HEK293T (cell line): ENCODE measurements at regions not wholly inside any gene's neighbourhood (a gene's known extent, or its start where the extent isn't known, plus 50 kb on each side); places are given as distances from the start of the nearest gene placed in this dataset.

ENCODE experiments used
- CTCF ChIA-PET: fragments of 350-600 bp; formaldehyde crosslinking; extraction: SDS; loops from one replicate; lab custom pipeline; 2021; ENCODE audit warnings: antibody characterized with exemption, inconsistent platforms; lab: Yijun Ruan, JAX
- POLR2A ChIA-PET: fragments of 350-600 bp; formaldehyde crosslinking; extraction: SDS; loops from one replicate; lab custom pipeline; 2020; ENCODE audit warnings: antibody characterized with exemption, inconsistent platforms; lab: Yijun Ruan, JAX
- DNase-seq: peaks from one replicate; pipeline ENCODE4 v3.0.0; 2012; ENCODE audit warnings: mixed read lengths; ENCODE audit errors: extremely low spot score
- ARNT ChIP-seq: fragments of 450-650 bp; IDR thresholded peaks from 2 replicates; pipeline ENCODE4 v1.6.1; 2017; ENCODE audit warnings: mild to moderate bottlenecking
- BHLHE40 ChIP-seq: fragments of 450-650 bp; IDR thresholded peaks from 2 replicates; pipeline ENCODE4 v1.6.1; 2016; ENCODE audit warnings: mild to moderate bottlenecking, moderate library complexity, borderline replicate concordance
- CTBP1 ChIP-seq: fragments of 450-650 bp; IDR thresholded peaks from 2 replicates; pipeline ENCODE4 v1.6.1; 2016; ENCODE audit warnings: borderline replicate concordance
- ELF4 ChIP-seq: fragments of 450-650 bp; IDR thresholded peaks from 2 replicates; pipeline ENCODE4 v1.6.1; 2017; ENCODE audit warnings: antibody characterized with exemption
- FOXA1 ChIP-seq: fragments of 450-650 bp; IDR thresholded peaks from 2 replicates; pipeline ENCODE4 v1.6.1; 2016; ENCODE audit warnings: mild to moderate bottlenecking
- FOXK2 ChIP-seq: fragments of 450-650 bp; IDR thresholded peaks from 2 replicates; pipeline ENCODE4 v1.6.1; 2016; ENCODE audit warnings: mild to moderate bottlenecking
- FOXM1 ChIP-seq: fragments of 450-650 bp; IDR thresholded peaks from 2 replicates; pipeline ENCODE4 v1.6.1; 2017; ENCODE audit warnings: mild to moderate bottlenecking, borderline replicate concordance
- HDGF ChIP-seq: fragments of 450-650 bp; IDR thresholded peaks from 2 replicates; pipeline ENCODE4 v1.6.1; 2017; ENCODE audit warnings: antibody characterized with exemption, borderline replicate concordance
- L3MBTL2 ChIP-seq: fragments of 450-650 bp; conservative IDR thresholded peaks from 2 replicates; pipeline ENCODE4 v1.6.1; 2016; ENCODE audit warnings: mild to moderate bottlenecking
- LEF1 ChIP-seq: fragments of 450-650 bp; IDR thresholded peaks from 2 replicates; pipeline ENCODE4 v1.6.1; 2017; ENCODE audit warnings: mild to moderate bottlenecking, borderline replicate concordance
- NFRKB ChIP-seq: fragments of 450-650 bp; IDR thresholded peaks from 2 replicates; pipeline ENCODE4 v1.6.1; 2016; ENCODE audit warnings: mild to moderate bottlenecking, moderate library complexity
- SP1 ChIP-seq: fragments of 450-650 bp; IDR thresholded peaks from 2 replicates; pipeline ENCODE4 v1.6.1; 2017
- SUZ12 ChIP-seq: fragments of 450-650 bp; IDR thresholded peaks from 2 replicates; pipeline ENCODE4 v1.6.1; 2016; ENCODE audit warnings: mild to moderate bottlenecking
- TARDBP ChIP-seq: fragments of 450-650 bp; IDR thresholded peaks from 2 replicates; pipeline ENCODE4 v1.6.1; 2016
- ZNF384 ChIP-seq: fragments of 450-650 bp; IDR thresholded peaks from 2 replicates; pipeline ENCODE4 v1.6.1; 2016
- TF ChIP-seq, protein P1 (sequence below): fragments of 450-650 bp; IDR thresholded peaks from 2 replicates; pipeline ENCODE4 v1.6.1; 2016

DNA sequence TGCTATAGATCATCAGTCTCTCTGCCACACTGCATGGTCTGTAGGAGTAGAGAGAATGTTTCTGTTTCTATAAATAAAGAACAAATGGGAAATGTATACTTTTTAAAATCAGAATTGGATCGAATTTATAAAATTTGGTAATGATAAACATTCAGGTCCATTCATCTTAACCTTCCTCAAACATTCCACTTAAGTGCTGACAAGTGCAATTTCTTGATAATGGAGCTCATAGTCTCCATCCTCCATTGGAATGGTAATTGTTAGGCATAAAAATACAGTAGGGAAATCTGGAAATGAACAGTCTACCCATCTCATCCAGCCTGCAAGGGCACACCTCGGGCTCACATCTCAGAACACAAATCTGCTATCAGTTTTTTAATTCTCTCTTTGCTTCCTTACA, 122.6 kb upstream of the PACRGL start:
- ChIA-PET CTCF (no interaction called here), POLR2A (no interaction called here)
- DNase-seq, result no peak
- no peak for TF ChIP-seq L3MBTL2
- TF ChIP-seq CTBP1, result no peak

DNA sequence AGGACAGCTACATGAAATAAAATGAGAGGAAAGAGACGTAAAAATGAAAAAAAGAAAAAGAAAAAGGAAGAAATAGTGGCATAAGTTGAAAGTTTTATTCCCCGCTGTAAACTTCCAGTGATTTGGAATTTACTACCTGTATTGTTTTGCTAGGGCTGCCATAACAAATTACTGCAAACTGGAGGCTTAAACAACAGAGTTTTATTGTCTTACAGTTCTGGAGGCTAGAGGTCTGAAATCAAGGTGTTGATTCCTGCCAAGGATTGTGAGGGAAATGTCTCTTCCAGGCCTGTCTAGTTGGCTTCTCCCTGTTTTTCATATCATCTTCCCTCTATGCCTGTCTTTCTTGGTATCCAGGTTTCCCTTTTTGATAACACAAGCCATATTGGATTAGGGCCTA, 119.4 kb upstream of the PACRGL start:
- DNase-seq, result no peak
- ChIA-PET CTCF (no interaction called here), POLR2A (no interaction called here)
- TF ChIP-seq ZNF384 (no peak), HDGF (no peak), TARDBP (no peak), BHLHE40 (no peak), ELF4 (no peak), FOXK2 (no peak), FOXA1 (no peak), FOXM1 (no peak), LEF1 (no peak), ARNT (no peak)

DNA sequence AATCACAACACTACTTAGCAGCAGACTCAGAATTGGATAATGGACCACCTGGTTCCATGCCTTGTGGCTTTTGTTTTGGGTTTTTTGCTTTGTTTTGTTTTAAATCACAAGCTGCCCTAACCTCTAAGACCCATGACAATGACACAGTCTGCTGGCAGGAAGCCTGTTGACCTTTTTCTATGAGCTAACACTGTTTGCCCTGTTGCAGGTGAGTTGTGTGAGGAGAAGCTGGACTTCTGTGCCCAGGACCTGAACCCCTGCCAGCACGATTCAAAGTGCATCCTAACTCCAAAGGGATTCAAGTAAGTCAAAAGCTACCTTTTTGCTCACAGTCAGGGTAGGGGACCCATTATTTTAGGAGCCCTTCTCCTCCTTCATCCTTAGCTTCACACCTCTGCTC, 110.8 kb upstream of the PACRGL start:
- no peak for TF ChIP-seq HDGF
- TF ChIP-seq L3MBTL2, result no peak
- TF ChIP-seq ZNF384, result no peak
- POLR2A ChIA-PET, result no interaction called here
- CTCF ChIA-PET, result no interaction called here
- no peak for DNase-seq

DNA sequence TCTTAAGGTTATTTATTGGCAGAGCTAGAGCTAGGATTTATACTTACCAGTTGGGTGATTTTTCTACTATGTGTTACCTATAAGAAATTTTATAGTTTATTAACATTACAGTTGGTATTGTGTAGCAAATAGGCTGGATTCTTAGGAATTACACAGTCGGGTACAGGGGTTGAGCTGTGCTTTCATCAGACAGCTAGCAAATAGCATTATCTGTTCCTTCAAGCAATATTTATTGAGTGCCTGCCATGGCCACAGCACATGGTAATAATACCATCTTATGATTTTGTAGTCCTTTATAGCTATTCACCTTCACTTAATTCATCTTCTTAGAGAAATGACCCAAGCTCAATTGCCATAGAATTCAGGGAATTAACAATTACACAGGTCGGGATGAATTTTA, 109.4 kb upstream of the PACRGL start:
- ChIA-PET CTCF (no interaction called here), POLR2A (no interaction called here)
- DNase-seq, result no peak
- TF ChIP-seq ARNT (no peak), SP1 (no peak)

DNA sequence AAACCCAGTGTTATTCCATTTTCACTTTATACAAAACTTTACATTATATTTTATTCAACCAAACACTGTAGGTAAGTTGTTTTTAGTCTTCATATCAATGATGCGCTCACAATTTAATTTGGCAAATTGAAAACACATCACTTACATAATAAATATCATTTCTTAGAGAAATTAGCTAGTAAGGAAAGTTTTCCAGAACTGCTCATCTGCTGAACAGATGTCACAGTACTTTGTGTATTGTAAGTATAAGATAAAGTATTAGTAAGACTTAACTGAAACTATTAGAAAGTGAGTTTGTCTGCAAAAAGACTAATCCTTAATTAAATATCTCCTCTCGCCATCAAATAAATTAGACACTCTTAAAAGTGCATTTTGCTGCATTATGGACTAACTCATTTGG, 108.7 kb upstream of the PACRGL start:
- no peak for DNase-seq
- no peak for TF ChIP-seq CTBP1
- TF ChIP-seq, protein P1, sequence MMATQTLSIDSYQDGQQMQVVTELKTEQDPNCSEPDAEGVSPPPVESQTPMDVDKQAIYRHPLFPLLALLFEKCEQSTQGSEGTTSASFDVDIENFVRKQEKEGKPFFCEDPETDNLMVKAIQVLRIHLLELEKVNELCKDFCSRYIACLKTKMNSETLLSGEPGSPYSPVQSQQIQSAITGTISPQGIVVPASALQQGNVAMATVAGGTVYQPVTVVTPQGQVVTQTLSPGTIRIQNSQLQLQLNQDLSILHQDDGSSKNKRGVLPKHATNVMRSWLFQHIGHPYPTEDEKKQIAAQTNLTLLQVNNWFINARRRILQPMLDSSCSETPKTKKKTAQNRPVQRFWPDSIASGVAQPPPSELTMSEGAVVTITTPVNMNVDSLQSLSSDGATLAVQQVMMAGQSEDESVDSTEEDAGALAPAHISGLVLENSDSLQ, result no peak
- no peak for TF ChIP-seq ARNT
- TF ChIP-seq SUZ12, result no peak
- TF ChIP-seq HDGF, result no peak
- no peak for TF ChIP-seq FOXK2
- TF ChIP-seq FOXM1, result no peak
- TF ChIP-seq L3MBTL2, result no peak
- no peak for TF ChIP-seq FOXA1
- TF ChIP-seq BHLHE40, result no peak
- TF ChIP-seq ELF4, result no peak
- no peak for TF ChIP-seq LEF1
- TF ChIP-seq SP1, result no peak
- TF ChIP-seq TARDBP, result no peak
- no peak for TF ChIP-seq ZNF384
- no peak for TF ChIP-seq NFRKB
- CTCF ChIA-PET, result no interaction called here
- POLR2A ChIA-PET, result no interaction called here

DNA sequence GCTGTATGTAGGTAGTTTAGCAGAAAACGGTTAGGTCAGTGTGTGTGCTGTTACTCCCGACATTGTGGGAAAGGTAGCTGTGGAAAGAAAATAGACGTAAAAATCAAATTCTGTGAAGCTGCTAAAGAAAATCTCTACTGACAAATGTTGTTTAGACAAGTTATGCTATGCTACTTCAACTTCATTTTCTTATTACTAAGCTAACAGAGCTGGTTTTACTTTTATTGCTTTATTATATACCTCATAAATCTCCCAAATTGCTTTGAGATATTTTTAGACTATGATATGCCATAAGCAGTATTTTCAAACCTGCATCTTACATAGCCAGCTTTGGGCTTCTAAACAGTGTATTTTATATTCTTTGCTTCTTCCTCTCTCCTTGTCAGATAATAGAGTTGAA, 108.2 kb upstream of the PACRGL start:
- ChIA-PET POLR2A (no interaction called here), CTCF (no interaction called here)
- TF ChIP-seq ELF4, result no peak
- no peak for TF ChIP-seq SUZ12
- TF ChIP-seq FOXA1, result no peak
- TF ChIP-seq SP1, result no peak
- TF ChIP-seq LEF1, result no peak
- no peak for TF ChIP-seq TARDBP
- no peak for TF ChIP-seq FOXM1
- TF ChIP-seq, protein P1, result no peak
- TF ChIP-seq BHLHE40, result no peak
- no peak for TF ChIP-seq FOXK2
- TF ChIP-seq CTBP1, result no peak
- no peak for TF ChIP-seq ZNF384
- TF ChIP-seq ARNT, result no peak
- no peak for TF ChIP-seq L3MBTL2
- no peak for TF ChIP-seq HDGF
- no peak for TF ChIP-seq NFRKB
- DNase-seq, result no peak

DNA sequence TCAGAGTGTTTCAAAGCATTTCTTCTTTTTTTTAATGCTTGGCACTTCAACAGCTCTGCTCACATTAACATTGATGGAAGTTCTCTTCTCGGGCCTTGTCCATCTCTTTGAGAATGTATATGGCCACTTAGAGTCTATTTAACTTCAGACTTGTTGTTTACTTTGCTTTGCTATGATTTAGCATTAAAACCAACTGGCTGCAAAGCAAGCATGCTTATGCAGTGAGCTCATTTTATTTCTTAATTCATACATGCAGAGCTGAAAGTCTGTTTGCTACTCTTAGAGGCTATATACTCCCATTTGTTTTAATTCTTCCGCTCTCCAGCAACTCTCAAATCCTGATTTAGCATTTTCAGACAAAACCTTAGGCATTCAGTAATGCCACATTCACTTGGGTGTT, 107.6 kb upstream of the PACRGL start:
- TF ChIP-seq SP1 (no peak), BHLHE40 (no peak), FOXA1 (no peak), ARNT (no peak)
- CTCF ChIA-PET, result no interaction called here
- POLR2A ChIA-PET, result no interaction called here
- DNase-seq, result no peak

DNA sequence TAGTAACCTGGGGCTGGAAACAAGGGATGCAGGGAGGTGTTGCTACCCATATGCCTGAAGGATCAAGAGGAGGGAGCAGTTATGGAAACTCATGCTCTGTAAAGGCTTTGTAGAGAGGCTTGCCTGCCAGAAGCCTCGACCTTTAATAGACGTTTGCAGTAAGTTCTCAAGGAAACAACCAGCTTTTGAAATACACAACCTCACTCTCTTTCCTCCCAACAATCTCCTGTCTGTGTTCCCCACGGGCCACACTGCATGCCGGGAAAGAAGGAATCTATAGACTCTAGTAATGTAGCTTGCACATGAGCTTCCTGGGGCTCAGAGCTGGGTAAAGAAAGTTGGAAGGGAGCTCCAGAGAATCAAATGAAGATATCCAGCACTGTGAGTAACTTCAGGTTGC, 101.6 kb upstream of the PACRGL start:
- CTCF ChIA-PET, result no interaction called here
- POLR2A ChIA-PET, result no interaction called here
- TF ChIP-seq HDGF, result no peak
- TF ChIP-seq FOXK2, result no peak
- no peak for TF ChIP-seq L3MBTL2
- TF ChIP-seq CTBP1, result no peak
- no peak for DNase-seq
